ENCODE measurements at regions not wholly inside any gene's neighbourhood (a gene's known extent, or its start where the extent isn't known, plus 50 kb on each side); places are given as distances from the start of the nearest gene placed in this dataset.

GRCh38 chr15:70526974-70527325 lies 236.4 kb downstream of the UACA start:
- TF ChIP-seq EZH2 (IDR thresholded peaks at IDR 0.05) (no peak), EZH2phosphoT487 (IDR thresholded peaks at IDR 0.05) (no peak)
- TF ChIP-seq, protein P1, sequence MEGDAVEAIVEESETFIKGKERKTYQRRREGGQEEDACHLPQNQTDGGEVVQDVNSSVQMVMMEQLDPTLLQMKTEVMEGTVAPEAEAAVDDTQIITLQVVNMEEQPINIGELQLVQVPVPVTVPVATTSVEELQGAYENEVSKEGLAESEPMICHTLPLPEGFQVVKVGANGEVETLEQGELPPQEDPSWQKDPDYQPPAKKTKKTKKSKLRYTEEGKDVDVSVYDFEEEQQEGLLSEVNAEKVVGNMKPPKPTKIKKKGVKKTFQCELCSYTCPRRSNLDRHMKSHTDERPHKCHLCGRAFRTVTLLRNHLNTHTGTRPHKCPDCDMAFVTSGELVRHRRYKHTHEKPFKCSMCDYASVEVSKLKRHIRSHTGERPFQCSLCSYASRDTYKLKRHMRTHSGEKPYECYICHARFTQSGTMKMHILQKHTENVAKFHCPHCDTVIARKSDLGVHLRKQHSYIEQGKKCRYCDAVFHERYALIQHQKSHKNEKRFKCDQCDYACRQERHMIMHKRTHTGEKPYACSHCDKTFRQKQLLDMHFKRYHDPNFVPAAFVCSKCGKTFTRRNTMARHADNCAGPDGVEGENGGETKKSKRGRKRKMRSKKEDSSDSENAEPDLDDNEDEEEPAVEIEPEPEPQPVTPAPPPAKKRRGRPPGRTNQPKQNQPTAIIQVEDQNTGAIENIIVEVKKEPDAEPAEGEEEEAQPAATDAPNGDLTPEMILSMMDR (IDR thresholded peaks at IDR 0.05) = no peak
